ENCODE measurements at regions not wholly inside any gene's neighbourhood (a gene's known extent, or its start where the extent isn't known, plus 50 kb on each side); places are given as distances from the start of the nearest gene placed in this dataset.

- H3K9ac ChIP-seq = no peak overlapping the region
- no peak overlapping the region for H3K4me3 ChIP-seq
- H3K79me2 ChIP-seq (ENCODE audit: low read depth) = no peaks in the 10 kb centered on the region
- H3K27ac ChIP-seq = no peak overlapping the region
- H3K4me1 ChIP-seq = no peaks in the 10 kb centered on the region
- no peak overlapping the region for H3K4me2 ChIP-seq
- Mint-ChIP-seq H3K27ac (no peak overlapping the region), H3K4me3 (no peak overlapping the region), H3K36me3 (no peaks in the 10 kb centered on the region), H3K9me3 (no peaks in the 10 kb centered on the region), H3K4me1 (no peaks in the 10 kb centered on the region), H3K27me3 (ENCODE audit: insufficient read depth, low read depth) (no peaks in the 10 kb centered on the region)
- no peaks in the 10 kb centered on the region for H3K9me3 ChIP-seq (ENCODE audit: low read depth)
- DNase-seq (ENCODE audit: low spot score) = no peak
- no peaks in the 10 kb centered on the region for H4K20me1 ChIP-seq (ENCODE audit: low read depth)
- H3K27me3 ChIP-seq = no peaks in the 10 kb centered on the region
- no peak for TF ChIP-seq EZH2 (IDR thresholded peaks at IDR 0.05)
- no peak for TF ChIP-seq CTCF (IDR thresholded peaks at IDR 0.05)
- no peak for TF ChIP-seq EZH2phosphoT487 (IDR thresholded peaks at IDR 0.05)
- H3F3A ChIP-seq (ENCODE audit: low read depth) = no peaks in the 10 kb centered on the region
- no peak overlapping the region for H2AFZ ChIP-seq (replicated peaks)
- H3K36me3 ChIP-seq = no peaks in the 10 kb centered on the region
These were observed 457.3 kb upstream of the RGS18 start for GRCh38 chr1:191700922-191701321.

DNA sequence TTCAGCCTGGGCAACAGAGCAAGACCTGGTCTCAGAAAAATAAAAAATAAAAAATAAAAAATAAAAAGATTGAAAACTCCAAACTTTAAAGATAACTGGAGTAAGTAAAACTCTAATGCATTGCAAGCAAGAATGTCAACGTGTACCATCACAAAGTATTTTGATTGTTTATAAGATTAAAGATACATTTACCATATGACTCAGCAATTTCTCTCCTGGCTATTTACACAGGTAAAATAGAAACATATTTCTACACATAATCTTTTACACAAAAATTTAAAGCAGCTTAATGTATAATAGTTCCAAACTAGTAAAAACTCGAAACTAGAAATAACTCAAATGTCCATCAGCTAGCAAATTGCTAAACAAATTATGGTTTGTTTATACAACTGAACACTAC is 456.1 kb upstream of the RGS18 start:
- H3K27me3 Mint-ChIP-seq (ENCODE audit: insufficient read depth, low read depth) = no peaks in the 10 kb centered on the region
- Histone ChIP-seq H4K20me1 (ENCODE audit: low read depth) (no peaks in the 10 kb centered on the region), H3K27ac (no peak overlapping the region), H2AFZ (replicated peaks) (no peak overlapping the region), H3K27me3 (no peaks in the 10 kb centered on the region), H3K9ac (no peak overlapping the region), H3K79me2 (ENCODE audit: low read depth) (no peaks in the 10 kb centered on the region), H3K36me3 (no peaks in the 10 kb centered on the region), H3K9me3 (ENCODE audit: low read depth) (no peaks in the 10 kb centered on the region), H3K4me2 (no peak overlapping the region), H3K4me1 (no peaks in the 10 kb centered on the region), H3K4me3 (no peak overlapping the region), H3F3A (ENCODE audit: low read depth) (no peaks in the 10 kb centered on the region)
- DNase-seq (ENCODE audit: low spot score) = no peak
- no peaks in the 10 kb centered on the region for H3K36me3 Mint-ChIP-seq
- TF ChIP-seq EZH2phosphoT487 (IDR thresholded peaks at IDR 0.05) = no peak
- TF ChIP-seq EZH2 (IDR thresholded peaks at IDR 0.05) = no peak
- TF ChIP-seq CTCF (IDR thresholded peaks at IDR 0.05) = no peak
- no peak overlapping the region for H3K4me3 Mint-ChIP-seq
- H3K27ac Mint-ChIP-seq = no peak overlapping the region
- no peaks in the 10 kb centered on the region for H3K4me1 Mint-ChIP-seq
- no peaks in the 10 kb centered on the region for H3K9me3 Mint-ChIP-seq

GRCh38 chr1:191707288-191707687 is 451.0 kb upstream of the RGS18 start:
- no peak for TF ChIP-seq CTCF (IDR thresholded peaks at IDR 0.05)
- no peak for TF ChIP-seq EZH2 (IDR thresholded peaks at IDR 0.05)
- no peak for TF ChIP-seq EZH2phosphoT487 (IDR thresholded peaks at IDR 0.05)
- no peaks in the 10 kb centered on the region for H3F3A ChIP-seq (ENCODE audit: low read depth)
- no peaks in the 10 kb centered on the region for H3K4me1 ChIP-seq
- no peaks in the 10 kb centered on the region for H3K79me2 ChIP-seq (ENCODE audit: low read depth)
- Mint-ChIP-seq H3K9me3 (no peaks in the 10 kb centered on the region), H3K4me1 (no peaks in the 10 kb centered on the region), H3K27ac (no peak overlapping the region), H3K36me3 (no peaks in the 10 kb centered on the region), H3K27me3 (ENCODE audit: insufficient read depth, low read depth) (no peaks in the 10 kb centered on the region), H3K4me3 (no peak overlapping the region)
- H3K4me2 ChIP-seq = no peak overlapping the region
- H3K27me3 ChIP-seq = no peaks in the 10 kb centered on the region
- no peaks in the 10 kb centered on the region for H3K36me3 ChIP-seq
- no peak overlapping the region for H3K9ac ChIP-seq
- H3K9me3 ChIP-seq (ENCODE audit: low read depth) = no peaks in the 10 kb centered on the region
- H4K20me1 ChIP-seq (ENCODE audit: low read depth) = no peaks in the 10 kb centered on the region
- H3K27ac ChIP-seq = no peak overlapping the region
- H3K4me3 ChIP-seq = no peak overlapping the region
- DNase-seq (ENCODE audit: low spot score) = no peak
- H2AFZ ChIP-seq (replicated peaks) = no peak overlapping the region

- no peak for DNase-seq (ENCODE audit: low spot score)
- no peak overlapping the region for H3K27ac ChIP-seq
- no peak overlapping the region for H3K9ac ChIP-seq
- no peaks in the 10 kb centered on the region for H3K36me3 Mint-ChIP-seq
- no peaks in the 10 kb centered on the region for H3K36me3 ChIP-seq
- H4K20me1 ChIP-seq (ENCODE audit: low read depth) = no peaks in the 10 kb centered on the region
- H3K9me3 ChIP-seq (ENCODE audit: low read depth) = no peaks in the 10 kb centered on the region
- H3K4me2 ChIP-seq = no peak overlapping the region
- H3K4me1 Mint-ChIP-seq = no peaks in the 10 kb centered on the region
- H3K9me3 Mint-ChIP-seq = no peaks in the 10 kb centered on the region
- H3K27ac Mint-ChIP-seq = no peak overlapping the region
- no peak overlapping the region for H3K4me3 Mint-ChIP-seq
- no peak overlapping the region for H2AFZ ChIP-seq (replicated peaks)
- H3K4me1 ChIP-seq = no peaks in the 10 kb centered on the region
- no peaks in the 10 kb centered on the region for H3K27me3 ChIP-seq
- H3K4me3 ChIP-seq = no peak overlapping the region
- no peaks in the 10 kb centered on the region for H3F3A ChIP-seq (ENCODE audit: low read depth)
- TF ChIP-seq EZH2phosphoT487 (IDR thresholded peaks at IDR 0.05) = no peak
- no peak for TF ChIP-seq EZH2 (IDR thresholded peaks at IDR 0.05)
- H3K27me3 Mint-ChIP-seq (ENCODE audit: insufficient read depth, low read depth) = no peaks in the 10 kb centered on the region
- no peaks in the 10 kb centered on the region for H3K79me2 ChIP-seq (ENCODE audit: low read depth)
These were observed 449.0 kb upstream of the RGS18 start for GRCh38 chr1:191709215-191709614.
